ENCODE measurements at regions not wholly inside any gene's neighbourhood (a gene's known extent, or its start where the extent isn't known, plus 50 kb on each side); places are given as distances from the start of the nearest gene placed in this dataset.

- Histone ChIP-seq H3K4me1 (peaks cover 0 to 18% (median 0%) of the 10 kb centered on the region in 4 donors), H3K27me3 (no peaks in the 10 kb centered on the region), H3K9me3 (no peaks in the 10 kb centered on the region), H3K27ac (no peak overlapping the region), H3K36me3 (no peaks in the 10 kb centered on the region), H3K4me3 (no peak overlapping the region)
- no peak for DNase-seq
- no peak for TF ChIP-seq POLR2A (IDR thresholded peaks at IDR 0.05)
- TF ChIP-seq CTCF (IDR thresholded peaks at IDR 0.05), result no peak
Measured at GRCh38 chr1:228904222-228904621, 168.9 kb downstream of the RHOU start.

- no peaks in the 10 kb centered on the region for H3K27me3 ChIP-seq
- H3K27ac ChIP-seq, result no peak overlapping the region
- no peak overlapping the region for H3K4me3 ChIP-seq
- peaks cover 0 to 11% (median 0%) of the 10 kb centered on the region in 4 donors for H3K4me1 ChIP-seq
- no peaks in the 10 kb centered on the region for H3K36me3 ChIP-seq
- TF ChIP-seq POLR2A (IDR thresholded peaks at IDR 0.05) (no peak), CTCF (IDR thresholded peaks at IDR 0.05) (no peak)
- DNase-seq, result no peak
- H3K9me3 ChIP-seq, result no peaks in the 10 kb centered on the region
Measured at GRCh38 chr1:228905701-228906101, 170.4 kb downstream of the RHOU start.

- H3K9me3 ChIP-seq, result no peaks in the 10 kb centered on the region
- no peak for DNase-seq
- H3K36me3 ChIP-seq, result no peaks in the 10 kb centered on the region
- no peak overlapping the region for H3K4me3 ChIP-seq
- TF ChIP-seq CTCF (IDR thresholded peaks at IDR 0.05) (no peak), POLR2A (IDR thresholded peaks at IDR 0.05) (no peak)
- H3K4me1 ChIP-seq, result peaks cover 0 to 11% (median 0%) of the 10 kb centered on the region in 4 donors
- H3K27ac ChIP-seq, result no peak overlapping the region
- H3K27me3 ChIP-seq, result no peaks in the 10 kb centered on the region
Measured at GRCh38 chr1:228906223-228906860, 171.1 kb downstream of the RHOU start.

GRCh38 chr1:228911225-228912210 is 176.2 kb downstream of the RHOU start:
- Histone ChIP-seq H3K4me3 (no peak overlapping the region), H3K4me1 (no peaks in the 10 kb centered on the region), H3K27me3 (no peaks in the 10 kb centered on the region), H3K27ac (no peak overlapping the region), H3K9me3 (no peaks in the 10 kb centered on the region), H3K36me3 (no peaks in the 10 kb centered on the region)
- no peak for DNase-seq
- no peak for TF ChIP-seq POLR2A (IDR thresholded peaks at IDR 0.05)
- no peak for TF ChIP-seq CTCF (IDR thresholded peaks at IDR 0.05)

GRCh38 chr1:228913626-228914414 is 178.5 kb downstream of the RHOU start:
- Histone ChIP-seq H3K4me1 (no peaks in the 10 kb centered on the region), H3K36me3 (no peaks in the 10 kb centered on the region), H3K27me3 (no peaks in the 10 kb centered on the region), H3K27ac (no peak overlapping the region), H3K4me3 (no peak overlapping the region), H3K9me3 (no peaks in the 10 kb centered on the region)
- TF ChIP-seq CTCF (IDR thresholded peaks at IDR 0.05) (no peak), POLR2A (IDR thresholded peaks at IDR 0.05) (no peak)
- no peak for DNase-seq

All from Peyer's patch (tissue), 4 donors.